Coronary artery (tissue), 2 donors: ENCODE measurements at regions not wholly inside any gene's neighbourhood (a gene's known extent, or its start where the extent isn't known, plus 50 kb on each side); places are given as distances from the start of the nearest gene placed in this dataset.
"Not testable (repeated sequence)": the region's sequence is repeated elsewhere in the genome, so short reads cannot be mapped to it uniquely, and the experiment has no call there.

Experiments
- DNase-seq: peaks from one replicate; pipeline ENCODE4 v3.0.0-alpha.2; 2017; ENCODE audit warnings: low spot score
- H3K27ac ChIP-seq, 2 donors: fragments of 200-600 bp; sonication (generic); one replicate each; pipeline ENCODE4 v1.5.1; 2016 to 2019
- H3K4me3 ChIP-seq: fragments of 200-600 bp; sonication (generic); 2 replicates; pipeline ENCODE4 v1.5.1; 2016; ENCODE audit warnings: mild to moderate bottlenecking, moderate library complexity
- CTCF ChIP-seq: fragments of 200-600 bp; sonication (generic); IDR thresholded peaks from one replicate; pipeline ENCODE4 v1.5.1; 2019; ENCODE audit warnings: antibody characterized with exemption

GRCh38 chr2:64924170-64924934 lies 64.8 kb upstream of the SLC1A4 start:
- Histone ChIP-seq H3K27ac (no peak overlapping the region), H3K4me3 (no peak overlapping the region)
- DNase-seq = no peak
- TF ChIP-seq CTCF = no peak

- H3K4me3 ChIP-seq, DNase-seq, H3K27ac ChIP-seq: not testable (repeated sequence)
Observed at GRCh38 chr2:64925930-64926722, 63.1 kb upstream of the SLC1A4 start.

GRCh38 chr2:64928813-64929212 lies 60.4 kb upstream of the SLC1A4 start:
- Histone ChIP-seq H3K27ac (no peak overlapping the region), H3K4me3 (no peak overlapping the region)
- DNase-seq = no peak
- TF ChIP-seq CTCF = no peak

GRCh38 chr2:64929333-64929732 lies 59.9 kb upstream of the SLC1A4 start:
- Histone ChIP-seq H3K27ac (no peak overlapping the region), H3K4me3 (no peak overlapping the region)
- no peak for TF ChIP-seq CTCF
- no peak for DNase-seq

- Histone ChIP-seq H3K4me3 (no peak overlapping the region), H3K27ac (no peak overlapping the region)
- no peak for TF ChIP-seq CTCF
- no peak for DNase-seq
Observed at GRCh38 chr2:64930258-64930671, 58.9 kb upstream of the SLC1A4 start.

- TF ChIP-seq CTCF = no peak
- Histone ChIP-seq H3K4me3 (no peak overlapping the region), H3K27ac (no peak overlapping the region)
- no peak for DNase-seq
Observed at GRCh38 chr2:64931246-64932115, 57.7 kb upstream of the SLC1A4 start.

GRCh38 chr2:64932116-64932370 lies 57.2 kb upstream of the SLC1A4 start:
- Histone ChIP-seq H3K27ac (no peak overlapping the region), H3K4me3 (no peak overlapping the region)
- no peak for DNase-seq
- no peak for TF ChIP-seq CTCF
